ENCODE measurements at regions not wholly inside any gene's neighbourhood (a gene's known extent, or its start where the extent isn't known, plus 50 kb on each side); places are given as distances from the start of the nearest gene placed in this dataset.

- no peak for TF ChIP-seq CTCF (IDR thresholded peaks at IDR 0.05)
- TF ChIP-seq POLR2A (IDR thresholded peaks at IDR 0.05), result no peak
Observed at GRCh38 chr13:42378383-42378780, 106.4 kb downstream of the AKAP11 start.
